ENCODE measurements at regions not wholly inside any gene's neighbourhood (a gene's known extent, or its start where the extent isn't known, plus 50 kb on each side); places are given as distances from the start of the nearest gene placed in this dataset.

- no peak for TF ChIP-seq CTCF (IDR thresholded peaks at IDR 0.05; ENCODE audit: extremely low read depth in 1 of 2, insufficient read depth in 1 of 2, low read depth in 1 of 2, low read length in 2 of 2)
- no peak for TF ChIP-seq POLR2A (IDR thresholded peaks at IDR 0.05; ENCODE audit: low read depth, low read length)
These were observed 172.3 kb upstream of the CST7 start for GRCh38 chr20:24776755-24777271.

All from endothelial cell of umbilical vein (primary cell).